ENCODE measurements at regions not wholly inside any gene's neighbourhood (a gene's known extent, or its start where the extent isn't known, plus 50 kb on each side); places are given as distances from the start of the nearest gene placed in this dataset.

- no peak overlapping the region for H3K4ac ChIP-seq (ENCODE audit: low read depth, low read length)
- H2BK20ac ChIP-seq (ENCODE audit: low read depth, low read length): no peak overlapping the region
- H4K20me1 ChIP-seq (ENCODE audit: insufficient read depth, low read length): no peaks in the 10 kb centered on the region
- ATAC-seq (ENCODE audit: low read depth): no peak
- no peaks in the 10 kb centered on the region for H3K36me3 ChIP-seq (ENCODE audit: control insufficient read depth, insufficient read depth, low read length)
- H3K14ac ChIP-seq (replicated peaks; ENCODE audit: low read depth, low read length): no peak overlapping the region
- H3K9me3 ChIP-seq (ENCODE audit: control insufficient read depth, insufficient read depth, low read length): no peaks in the 10 kb centered on the region
- no peak overlapping the region for H3K9ac ChIP-seq (ENCODE audit: low read depth, low read length)
- no peak overlapping the region for H3K4me2 ChIP-seq (ENCODE audit: low read depth, low read length)
- dilution Hi-C loops (cut with HindIII; ENCODE audit: low sequenced_read_pairs, unreplicated experiment): no loop called here
- ChIA-PET CTCF (no interaction called here), POLR2A (ENCODE audit: unreplicated experiment) (no interaction called here)
- H4K91ac ChIP-seq (ENCODE audit: insufficient read depth, low read depth, low read length): no peak overlapping the region
- H2AK9ac ChIP-seq (replicated peaks; ENCODE audit: low read depth, low read length, poor library complexity): no peak overlapping the region
- in situ Hi-C loops (cut with MboI; ENCODE audit: low sequenced_read_pairs): no loop called here
- H3K4me3 ChIP-seq (ENCODE audit: insufficient read depth, low read depth, low read length): no peak overlapping the region
- no peak overlapping the region for H3K27ac ChIP-seq (ENCODE audit: insufficient read depth, low read length)
- H3K79me1 ChIP-seq (ENCODE audit: low read depth in 1 of 2, low read length in 2 of 2): no peaks in the 10 kb centered on the region
- TF ChIP-seq, protein P1, sequence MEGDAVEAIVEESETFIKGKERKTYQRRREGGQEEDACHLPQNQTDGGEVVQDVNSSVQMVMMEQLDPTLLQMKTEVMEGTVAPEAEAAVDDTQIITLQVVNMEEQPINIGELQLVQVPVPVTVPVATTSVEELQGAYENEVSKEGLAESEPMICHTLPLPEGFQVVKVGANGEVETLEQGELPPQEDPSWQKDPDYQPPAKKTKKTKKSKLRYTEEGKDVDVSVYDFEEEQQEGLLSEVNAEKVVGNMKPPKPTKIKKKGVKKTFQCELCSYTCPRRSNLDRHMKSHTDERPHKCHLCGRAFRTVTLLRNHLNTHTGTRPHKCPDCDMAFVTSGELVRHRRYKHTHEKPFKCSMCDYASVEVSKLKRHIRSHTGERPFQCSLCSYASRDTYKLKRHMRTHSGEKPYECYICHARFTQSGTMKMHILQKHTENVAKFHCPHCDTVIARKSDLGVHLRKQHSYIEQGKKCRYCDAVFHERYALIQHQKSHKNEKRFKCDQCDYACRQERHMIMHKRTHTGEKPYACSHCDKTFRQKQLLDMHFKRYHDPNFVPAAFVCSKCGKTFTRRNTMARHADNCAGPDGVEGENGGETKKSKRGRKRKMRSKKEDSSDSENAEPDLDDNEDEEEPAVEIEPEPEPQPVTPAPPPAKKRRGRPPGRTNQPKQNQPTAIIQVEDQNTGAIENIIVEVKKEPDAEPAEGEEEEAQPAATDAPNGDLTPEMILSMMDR (conservative IDR thresholded peaks at IDR 0.05; ENCODE audit: low read depth, low read length): no peak
- TF ChIP-seq MXI1 (IDR thresholded peaks at IDR 0.05; ENCODE audit: borderline replicate concordance, low read depth, low read length): no peak
- TF ChIP-seq ELK1 (IDR thresholded peaks at IDR 0.05; ENCODE audit: borderline replicate concordance, low read depth, low read length): no peak
- no peak for TF ChIP-seq CHD1 (IDR thresholded peaks at IDR 0.05; ENCODE audit: low read depth, low read length)
- TF ChIP-seq FOS (IDR thresholded peaks at IDR 0.05; ENCODE audit: low read depth, low read length): no peak
- H3K23ac ChIP-seq (ENCODE audit: low read depth, low read length): no peak overlapping the region
- intact Hi-C loops (cut with micrococcal nuclease): no loop called here
- H3K4me1 ChIP-seq (ENCODE audit: control insufficient read depth, insufficient read depth, low read length): no peaks in the 10 kb centered on the region
- H3K56ac ChIP-seq (ENCODE audit: extremely low read depth, insufficient read depth, low read length): no peak overlapping the region
- peaks cover 2% of the 10 kb centered on the region; the same call in 1 of the 2 replicates for H3K27me3 ChIP-seq (ENCODE audit: control insufficient read depth, insufficient read depth, low read length)
- H3K18ac ChIP-seq (ENCODE audit: low read depth, low read length): no peak overlapping the region
- H2BK15ac ChIP-seq (ENCODE audit: low read depth, low read length): no peak overlapping the region
- BruUV-seq (replicated peaks): no TSS peak
- no peak overlapping the region for H4K8ac ChIP-seq (ENCODE audit: low read depth in 2 of 2, low read length in 2 of 2)
- no peaks in the 10 kb centered on the region for H3K9me1 ChIP-seq (ENCODE audit: insufficient read depth, low read length)
- no peak overlapping the region for H2BK5ac ChIP-seq (ENCODE audit: low read depth, low read length, poor library complexity, severe bottlenecking)
- no peak overlapping the region for H2BK120ac ChIP-seq (ENCODE audit: low read depth, low read length)
- DNase-seq: no peak
- no peak overlapping the region for H4K5ac ChIP-seq (ENCODE audit: low read depth, low read length)
- H2AK5ac ChIP-seq (ENCODE audit: low read depth, low read length): no peak overlapping the region
- H2AFZ ChIP-seq (replicated peaks; ENCODE audit: low read length, poor library complexity): no peak overlapping the region
- WGBS, 2 experiments (ENCODE audit: extremely low coverage in 2 of 2, insufficient read length in 1 of 2): no CpG with 5 or more reads among the region's 1 CpG
Observed at GRCh38 chr7:93697901-93698300, 123.4 kb upstream of the CALCR start.

All from IMR-90 (cell line).